Suprapubic skin (tissue), 4 donors: ENCODE measurements at regions not wholly inside any gene's neighbourhood (a gene's known extent, or its start where the extent isn't known, plus 50 kb on each side); places are given as distances from the start of the nearest gene placed in this dataset.

Source experiments
- CTCF ChIP-seq, 2 donors: fragments of 200-600 bp in 1 of 2; fragments of 450-650 bp in 1 of 2; sonication (generic) in 1 of 2; IDR thresholded peaks; one replicate each; pipeline ENCODE4 v1.5.1; 2016 to 2019; ENCODE audit warnings: antibody characterized with exemption in 2 of 2, mild to moderate bottlenecking in 1 of 2, moderate library complexity in 1 of 2
- EP300 ChIP-seq: sonication (generic); formaldehyde crosslinking; IDR thresholded peaks from one replicate; pipeline ENCODE4 v1.6.1; 2017; ENCODE audit warnings: antibody characterized with exemption
- POLR2A ChIP-seq, 2 donors: fragments of 450-650 bp; IDR thresholded peaks; one replicate each; pipeline ENCODE4 v1.6.1; 2017; ENCODE audit warnings: antibody characterized with exemption in 2 of 2, mild to moderate bottlenecking in 2 of 2, moderate library complexity in 2 of 2
- POLR2AphosphoS5 ChIP-seq, 3 donors: sonication (generic); formaldehyde crosslinking; IDR thresholded peaks; one replicate each; pipeline ENCODE4 v1.6.1; 2017; ENCODE audit warnings: antibody characterized with exemption in 3 of 3

DNA sequence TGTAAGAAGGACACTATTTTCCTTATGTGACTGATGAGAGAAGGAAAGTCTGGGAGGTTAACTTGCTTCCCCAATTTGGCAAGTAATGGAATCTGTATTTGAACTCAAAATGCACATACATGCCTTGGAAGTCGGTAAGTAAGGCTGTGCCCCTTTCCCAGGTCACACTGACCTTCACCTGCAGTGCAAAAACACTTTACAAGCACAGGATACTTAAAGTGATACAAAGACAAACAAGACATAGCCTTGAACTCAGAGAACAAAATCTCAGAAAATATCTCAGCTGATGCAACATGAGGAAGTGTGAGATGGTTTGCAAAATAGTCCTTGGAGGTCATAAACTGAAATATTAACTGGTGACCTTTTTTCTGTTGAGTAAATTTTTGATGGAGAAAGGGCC, 251.1 kb downstream of the RAB38 start:
- TF ChIP-seq CTCF (IDR thresholded peaks at IDR 0.05) (no peak), POLR2A (IDR thresholded peaks at IDR 0.05) (no peak), EP300 (no peak), POLR2AphosphoS5 (IDR thresholded peaks at IDR 0.05) (no peak)
